MM.1S (cell line): ENCODE measurements at regions not wholly inside any gene's neighbourhood (a gene's known extent, or its start where the extent isn't known, plus 50 kb on each side); places are given as distances from the start of the nearest gene placed in this dataset.

Experiments used
- DNase-seq: peaks from one replicate; pipeline ENCODE4 v3.0.0-alpha.2; 2015
- H2AFZ ChIP-seq: fragments of 300-600 bp; sonication (generic); 2 replicates; pipeline ENCODE4 v1.6.0; 2016; ENCODE audit warnings: antibody characterized with exemption, low read length
- H3F3A ChIP-seq: fragments of 300-600 bp; sonication (generic); 2 replicates; pipeline ENCODE4 v1.6.1; 2016; ENCODE audit warnings: mild to moderate bottlenecking, antibody characterized with exemption, low read length, moderate library complexity, mixed read lengths; ENCODE audit not compliant: insufficient read depth
- H3K27ac ChIP-seq: fragments of 300-600 bp; sonication (generic); 2 replicates; pipeline ENCODE4 v1.5.1; 2016; ENCODE audit warnings: mild to moderate bottlenecking, low read length
- H3K27me3 ChIP-seq: fragments of 300-600 bp; sonication (generic); replicated peaks from 2 replicates; pipeline ENCODE4 v1.6.0; 2016; ENCODE audit warnings: low read length; ENCODE audit not compliant: insufficient read depth
- H3K36me3 ChIP-seq: fragments of 300-600 bp; sonication (generic); replicated peaks from 2 replicates; pipeline ENCODE4 v1.6.1; 2016; ENCODE audit warnings: mild to moderate bottlenecking, low read length, mixed read lengths; ENCODE audit not compliant: insufficient read depth
- H3K4me1 ChIP-seq: fragments of 300-600 bp; sonication (generic); 2 replicates; pipeline ENCODE4 v1.6.1; 2016; ENCODE audit warnings: low read length, mixed read lengths
- H3K4me2 ChIP-seq: fragments of 300-600 bp; sonication (generic); 2 replicates; pipeline ENCODE4 v1.6.0; 2016; ENCODE audit warnings: low read depth, low read length
- H3K4me3 ChIP-seq: fragments of 300-600 bp; sonication (generic); 2 replicates; pipeline ENCODE4 v1.5.1; 2016; ENCODE audit warnings: low read length, mixed read lengths
- H3K79me2 ChIP-seq: fragments of 300-600 bp; sonication (generic); 2 replicates; pipeline ENCODE4 v1.6.1; 2016; ENCODE audit warnings: mixed run types, low read length, mixed read lengths
- H3K9ac ChIP-seq: fragments of 300-600 bp; sonication (generic); 2 replicates; pipeline ENCODE4 v1.6.1; 2016; ENCODE audit warnings: low read length, mixed read lengths
- H3K9me2 ChIP-seq: fragments of 300-600 bp; sonication (generic); replicated peaks from 2 replicates; pipeline ENCODE4 v1.6.1; 2016; ENCODE audit warnings: mild to moderate bottlenecking, low read length, mixed read lengths; ENCODE audit not compliant: insufficient read depth
- H3K9me3 ChIP-seq: fragments of 300-600 bp; sonication (generic); replicated peaks from 2 replicates; pipeline ENCODE4 v1.6.1; 2016; ENCODE audit warnings: mild to moderate bottlenecking, low read length, mixed read lengths; ENCODE audit not compliant: insufficient read depth
- H4K20me1 ChIP-seq: fragments of 300-600 bp; sonication (generic); 2 replicates; pipeline ENCODE4 v1.6.1; 2016; ENCODE audit warnings: mild to moderate bottlenecking, low read length, moderate library complexity, mixed read lengths; ENCODE audit not compliant: insufficient read depth
- CTCF ChIP-seq: fragments of 300-600 bp; sonication (generic); IDR thresholded peaks from 2 replicates; pipeline ENCODE4 v1.5.1; 2016; ENCODE audit warnings: antibody characterized with exemption, low read length, mixed read lengths
- EZH2 ChIP-seq: fragments of 300-600 bp; sonication (generic); optimal IDR thresholded peaks from 2 replicates; pipeline ENCODE3; 2017; ENCODE audit warnings: low read depth, mild to moderate bottlenecking, antibody characterized with exemption, low read length, mixed read lengths
- EZH2phosphoT487 ChIP-seq: fragments of 300-600 bp; sonication (generic); IDR thresholded peaks from 2 replicates; pipeline ENCODE4 v1.6.1; 2018; ENCODE audit warnings: antibody characterized with exemption, low read length

- Histone ChIP-seq H3K79me2 (no peaks in the 10 kb centered on the region), H3K4me2 (no peak overlapping the region), H3F3A (no peaks in the 10 kb centered on the region), H3K4me3 (no peak overlapping the region), H3K9ac (no peak overlapping the region), H3K27ac (no peak overlapping the region), H3K9me2 (no peaks in the 10 kb centered on the region), H3K4me1 (no peaks in the 10 kb centered on the region), H3K27me3 (no peaks in the 10 kb centered on the region), H4K20me1 (no peaks in the 10 kb centered on the region), H2AFZ (no peak overlapping the region), H3K36me3 (no peaks in the 10 kb centered on the region), H3K9me3 (no peaks in the 10 kb centered on the region)
- no peak for TF ChIP-seq CTCF
- no peak for TF ChIP-seq EZH2phosphoT487
- no peak for TF ChIP-seq EZH2
- no peak for DNase-seq
Measured at GRCh38 chr7:19317461-19317860, 172.2 kb upstream of the FERD3L start.

- no peak overlapping the region for H3K27ac ChIP-seq
- H4K20me1 ChIP-seq = no peaks in the 10 kb centered on the region
- H3K9me3 ChIP-seq = no peaks in the 10 kb centered on the region
- no peaks in the 10 kb centered on the region for H3K36me3 ChIP-seq
- H3K9ac ChIP-seq = no peak overlapping the region
- no peak for TF ChIP-seq EZH2phosphoT487
- no peak for TF ChIP-seq EZH2
- TF ChIP-seq CTCF = no peak
- no peak overlapping the region for H3K4me3 ChIP-seq
- no peaks in the 10 kb centered on the region for H3K9me2 ChIP-seq
- H3F3A ChIP-seq = no peaks in the 10 kb centered on the region
- no peak overlapping the region for H2AFZ ChIP-seq
- H3K27me3 ChIP-seq = no peaks in the 10 kb centered on the region
- no peak overlapping the region for H3K4me2 ChIP-seq
- no peaks in the 10 kb centered on the region for H3K79me2 ChIP-seq
- H3K4me1 ChIP-seq = no peaks in the 10 kb centered on the region
- no peak for DNase-seq
Measured at GRCh38 chr7:19312416-19312815, 167.2 kb upstream of the FERD3L start.

- H4K20me1 ChIP-seq = no peaks in the 10 kb centered on the region
- no peak overlapping the region for H2AFZ ChIP-seq
- TF ChIP-seq EZH2 (no peak), CTCF (no peak), EZH2phosphoT487 (no peak)
- no peaks in the 10 kb centered on the region for H3K4me1 ChIP-seq
- H3K9me3 ChIP-seq = no peaks in the 10 kb centered on the region
- no peaks in the 10 kb centered on the region for H3F3A ChIP-seq
- no peaks in the 10 kb centered on the region for H3K27me3 ChIP-seq
- no peak overlapping the region for H3K4me3 ChIP-seq
- no peak overlapping the region for H3K27ac ChIP-seq
- H3K4me2 ChIP-seq = no peak overlapping the region
- no peaks in the 10 kb centered on the region for H3K9me2 ChIP-seq
- no peak overlapping the region for H3K9ac ChIP-seq
- no peaks in the 10 kb centered on the region for H3K36me3 ChIP-seq
- no peaks in the 10 kb centered on the region for H3K79me2 ChIP-seq
- DNase-seq = no peak
Measured at GRCh38 chr7:19307554-19307953, 162.3 kb upstream of the FERD3L start.

GRCh38 chr7:19305698-19306097 is 160.5 kb upstream of the FERD3L start:
- no peaks in the 10 kb centered on the region for H3F3A ChIP-seq
- H3K36me3 ChIP-seq = no peaks in the 10 kb centered on the region
- no peaks in the 10 kb centered on the region for H3K9me2 ChIP-seq
- TF ChIP-seq CTCF = no peak
- TF ChIP-seq EZH2 = no peak
- no peak for TF ChIP-seq EZH2phosphoT487
- H3K4me1 ChIP-seq = no peaks in the 10 kb centered on the region
- H2AFZ ChIP-seq = no peak overlapping the region
- no peak overlapping the region for H3K4me3 ChIP-seq
- DNase-seq = no peak
- no peak overlapping the region for H3K4me2 ChIP-seq
- no peak overlapping the region for H3K9ac ChIP-seq
- no peaks in the 10 kb centered on the region for H3K79me2 ChIP-seq
- H3K9me3 ChIP-seq = no peaks in the 10 kb centered on the region
- no peak overlapping the region for H3K27ac ChIP-seq
- H4K20me1 ChIP-seq = no peaks in the 10 kb centered on the region
- H3K27me3 ChIP-seq = no peaks in the 10 kb centered on the region
